ENCODE measurements at regions not wholly inside any gene's neighbourhood (a gene's known extent, or its start where the extent isn't known, plus 50 kb on each side); places are given as distances from the start of the nearest gene placed in this dataset.

GRCh38 chr3:117674321-117674720 is 964.7 kb downstream of the TUSC7 start:
- Mint-ChIP-seq H3K27me3 (ENCODE audit: unreplicated experiment) (peaks cover 2% of the 10 kb centered on the region), H3K4me3 (ENCODE audit: unreplicated experiment) (no peak overlapping the region), H3K4me1 (ENCODE audit: unreplicated experiment) (peaks cover 3% of the 10 kb centered on the region), H3K36me3 (ENCODE audit: low read depth, unreplicated experiment) (no peaks in the 10 kb centered on the region), H3K9me3 (ENCODE audit: unreplicated experiment) (no peaks in the 10 kb centered on the region), H3K27ac (ENCODE audit: unreplicated experiment) (no peak overlapping the region)
- TF ChIP-seq CTCF (IDR thresholded peaks at IDR 0.05; ENCODE audit: unreplicated experiment) = no peak
- no peak for DNase-seq (ENCODE audit: low spot score)

- no peak for DNase-seq (ENCODE audit: low spot score)
- H3K4me3 Mint-ChIP-seq (ENCODE audit: unreplicated experiment) = no peak overlapping the region
- no peak overlapping the region for H3K27ac Mint-ChIP-seq (ENCODE audit: unreplicated experiment)
- H3K9me3 Mint-ChIP-seq (ENCODE audit: unreplicated experiment) = no peaks in the 10 kb centered on the region
- TF ChIP-seq CTCF (IDR thresholded peaks at IDR 0.05; ENCODE audit: unreplicated experiment) = no peak
- H3K36me3 Mint-ChIP-seq (ENCODE audit: low read depth, unreplicated experiment) = no peaks in the 10 kb centered on the region
- H3K4me1 Mint-ChIP-seq (ENCODE audit: unreplicated experiment) = peaks cover 5% of the 10 kb centered on the region
- no peaks in the 10 kb centered on the region for H3K27me3 Mint-ChIP-seq (ENCODE audit: unreplicated experiment)
Observed at GRCh38 chr3:117681619-117682018, 972.0 kb downstream of the TUSC7 start.

- H3K36me3 Mint-ChIP-seq (ENCODE audit: low read depth, unreplicated experiment) = no peaks in the 10 kb centered on the region
- no peaks in the 10 kb centered on the region for H3K9me3 Mint-ChIP-seq (ENCODE audit: unreplicated experiment)
- H3K4me3 Mint-ChIP-seq (ENCODE audit: unreplicated experiment) = no peak overlapping the region
- no peak for TF ChIP-seq CTCF (IDR thresholded peaks at IDR 0.05; ENCODE audit: unreplicated experiment)
- no peak overlapping the region for H3K27ac Mint-ChIP-seq (ENCODE audit: unreplicated experiment)
- no peaks in the 10 kb centered on the region for H3K27me3 Mint-ChIP-seq (ENCODE audit: unreplicated experiment)
- DNase-seq (ENCODE audit: low spot score) = no peak
- H3K4me1 Mint-ChIP-seq (ENCODE audit: unreplicated experiment) = peaks cover 4% of the 10 kb centered on the region
Observed at GRCh38 chr3:117687096-117687495, 977.5 kb downstream of the TUSC7 start.

GRCh38 chr3:117688583-117688982 is 979.0 kb downstream of the TUSC7 start:
- Mint-ChIP-seq H3K9me3 (ENCODE audit: unreplicated experiment) (no peaks in the 10 kb centered on the region), H3K36me3 (ENCODE audit: low read depth, unreplicated experiment) (no peaks in the 10 kb centered on the region), H3K27ac (ENCODE audit: unreplicated experiment) (no peak overlapping the region), H3K4me1 (ENCODE audit: unreplicated experiment) (peaks cover 7% of the 10 kb centered on the region), H3K4me3 (ENCODE audit: unreplicated experiment) (no peak overlapping the region), H3K27me3 (ENCODE audit: unreplicated experiment) (peaks cover 2% of the 10 kb centered on the region)
- TF ChIP-seq CTCF (IDR thresholded peaks at IDR 0.05; ENCODE audit: unreplicated experiment) = no peak
- no peak for DNase-seq (ENCODE audit: low spot score)

GRCh38 chr3:117691526-117691925 is 981.9 kb downstream of the TUSC7 start:
- Mint-ChIP-seq H3K36me3 (ENCODE audit: low read depth, unreplicated experiment) (no peaks in the 10 kb centered on the region), H3K27me3 (ENCODE audit: unreplicated experiment) (peaks cover 2% of the 10 kb centered on the region), H3K9me3 (ENCODE audit: unreplicated experiment) (no peaks in the 10 kb centered on the region), H3K27ac (ENCODE audit: unreplicated experiment) (no peak overlapping the region), H3K4me1 (ENCODE audit: unreplicated experiment) (peaks cover 8% of the 10 kb centered on the region), H3K4me3 (ENCODE audit: unreplicated experiment) (no peak overlapping the region)
- DNase-seq (ENCODE audit: low spot score) = no peak
- no peak for TF ChIP-seq CTCF (IDR thresholded peaks at IDR 0.05; ENCODE audit: unreplicated experiment)
